Subcutaneous abdominal adipose tissue (tissue), 5 donors: ENCODE measurements at regions not wholly inside any gene's neighbourhood (a gene's known extent, or its start where the extent isn't known, plus 50 kb on each side); places are given as distances from the start of the nearest gene placed in this dataset.

Source experiments
- H3K27ac ChIP-seq: one replicate; pipeline ENCODE4 v1.7.0; 2013; ENCODE audit warnings: low read depth, mild to moderate bottlenecking, inconsistent platforms, low read length, moderate library complexity
- H3K27me3 ChIP-seq, 5 donors: one replicate each; pipeline ENCODE4 v1.7.0; 2013; ENCODE audit warnings: low read length in 5 of 5, inconsistent platforms in 1 of 5; ENCODE audit not compliant: control insufficient read depth in 5 of 5, insufficient read depth in 4 of 5
- H3K36me3 ChIP-seq, 5 donors: one replicate each; pipeline ENCODE4 v1.7.0; 2013; ENCODE audit warnings: low read length in 5 of 5; ENCODE audit not compliant: control insufficient read depth in 5 of 5, insufficient read depth in 5 of 5
- H3K4me1 ChIP-seq, 5 donors: one replicate each; pipeline ENCODE4 v1.7.0; 2013; ENCODE audit warnings: low read length in 5 of 5, mild to moderate bottlenecking in 3 of 5, moderate library complexity in 1 of 5; ENCODE audit not compliant: control insufficient read depth in 5 of 5, insufficient read depth in 5 of 5
- H3K4me3 ChIP-seq, 5 donors: one replicate each; pipeline ENCODE4 v1.7.0; 2013; ENCODE audit warnings: low read length in 5 of 5, low read depth in 1 of 5
- H3K9ac ChIP-seq, 5 donors: one replicate each; pipeline ENCODE4 v1.7.0; 2013; ENCODE audit warnings: low read length in 5 of 5, mild to moderate bottlenecking in 4 of 5, moderate library complexity in 3 of 5
- H3K9me3 ChIP-seq, 5 donors: one replicate each; pipeline ENCODE4 v1.7.0; 2013; ENCODE audit warnings: low read length in 5 of 5; ENCODE audit not compliant: control insufficient read depth in 5 of 5
- donor health status: healthy.
- donor health status: healthy.
- donor health status: healthy.
- donor health status: healthy.
- donor health status: healthy.

DNA sequence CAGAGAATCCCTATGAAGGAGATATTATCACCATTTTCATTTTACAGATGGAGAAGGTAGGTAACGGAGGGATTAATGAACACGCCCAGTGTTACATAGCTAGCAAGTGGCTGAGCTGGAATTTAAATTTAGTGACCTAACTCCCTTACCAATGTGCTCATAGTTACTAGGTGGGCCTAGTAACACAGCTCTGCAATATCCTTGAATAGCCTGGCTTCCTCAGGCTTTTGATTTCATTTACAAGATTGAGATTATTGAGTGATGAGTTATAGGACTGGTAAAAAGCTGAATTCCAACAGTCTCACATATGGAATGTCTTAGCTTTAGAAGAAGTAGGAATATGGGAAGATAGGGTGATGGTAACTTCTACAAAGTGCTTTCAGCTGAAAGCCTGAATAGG is 336.3 kb upstream of the KIF2A start:
- Histone ChIP-seq H3K9me3 (no peaks in the 10 kb centered on the region), H3K27me3 (no peaks in the 10 kb centered on the region), H3K27ac (no peak overlapping the region), H3K4me1 (no peaks in the 10 kb centered on the region), H3K9ac (no peak overlapping the region), H3K36me3 (no peaks in the 10 kb centered on the region), H3K4me3 (no peak overlapping the region)

DNA sequence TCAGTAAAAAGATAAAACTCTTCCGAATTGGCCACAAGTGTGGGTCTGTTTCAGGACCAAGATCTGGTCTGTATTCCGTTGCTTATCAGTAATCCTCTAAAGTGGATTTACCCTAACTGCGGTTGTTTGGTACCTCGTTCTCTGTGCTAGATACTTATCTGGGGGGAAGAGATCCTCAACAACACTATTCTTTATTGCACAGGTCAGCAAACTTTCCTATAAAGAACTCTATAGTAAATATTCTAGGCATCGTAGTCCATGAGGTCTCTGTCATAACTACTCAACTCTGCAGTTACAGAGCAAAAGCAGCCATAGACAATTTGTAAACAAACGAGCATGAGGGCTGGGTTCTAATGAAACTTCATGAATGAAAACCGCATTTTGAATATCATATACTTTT is 335.8 kb upstream of the KIF2A start:
- H3K4me1 ChIP-seq, result no peaks in the 10 kb centered on the region
- no peaks in the 10 kb centered on the region for H3K9me3 ChIP-seq
- H3K9ac ChIP-seq, result no peak overlapping the region
- no peaks in the 10 kb centered on the region for H3K36me3 ChIP-seq
- H3K4me3 ChIP-seq, result no peak overlapping the region
- no peaks in the 10 kb centered on the region for H3K27me3 ChIP-seq
- H3K27ac ChIP-seq, result no peak overlapping the region

DNA sequence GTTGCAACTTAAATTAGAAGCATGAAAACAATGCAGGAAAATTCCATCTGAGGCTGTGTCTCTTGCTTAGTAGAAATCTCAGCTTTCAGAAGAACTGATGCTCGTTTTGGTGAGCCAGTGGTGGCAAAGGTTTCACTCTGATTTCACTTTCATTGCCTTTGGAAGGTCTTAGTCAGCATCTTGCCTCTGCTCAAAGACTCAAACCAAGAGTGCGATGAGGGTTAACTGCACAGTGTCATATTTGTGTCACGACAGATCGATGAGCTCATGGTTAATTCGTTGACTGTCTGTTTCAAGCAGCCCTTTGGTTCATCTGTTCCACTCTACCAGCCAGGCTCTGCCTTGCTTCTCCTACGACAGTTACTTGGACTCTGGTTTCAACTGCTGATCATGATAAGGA is 331.3 kb upstream of the KIF2A start:
- H3K36me3 ChIP-seq, result no peaks in the 10 kb centered on the region
- H3K4me1 ChIP-seq, result no peaks in the 10 kb centered on the region
- no peaks in the 10 kb centered on the region for H3K9me3 ChIP-seq
- H3K27me3 ChIP-seq, result no peaks in the 10 kb centered on the region
- no peak overlapping the region for H3K9ac ChIP-seq
- H3K4me3 ChIP-seq, result no peak overlapping the region
- no peak overlapping the region for H3K27ac ChIP-seq

DNA sequence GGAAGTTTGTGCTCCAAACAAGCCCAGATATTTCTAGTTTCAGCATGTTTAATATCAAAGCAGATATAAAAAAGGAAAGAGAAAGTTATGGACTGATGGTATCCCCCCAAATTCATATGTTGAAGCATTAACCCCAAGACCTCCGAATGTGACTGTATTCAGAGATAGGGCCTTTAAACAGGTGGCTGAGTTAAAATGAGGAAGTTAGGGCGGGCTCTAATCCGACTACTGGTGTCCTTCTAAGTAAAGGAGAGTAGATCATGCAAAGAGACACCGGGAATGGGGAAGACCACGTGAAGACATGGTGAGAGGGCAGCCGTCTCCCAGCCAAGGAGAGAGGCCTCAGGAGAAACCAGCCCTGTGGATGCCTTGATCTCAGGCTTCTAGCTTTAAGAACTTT is 324.1 kb upstream of the KIF2A start:
- H3K9ac ChIP-seq, result no peak overlapping the region
- H3K27ac ChIP-seq, result no peak overlapping the region
- no peak overlapping the region for H3K4me3 ChIP-seq
- H3K4me1 ChIP-seq, result no peaks in the 10 kb centered on the region
- no peaks in the 10 kb centered on the region for H3K27me3 ChIP-seq
- H3K9me3 ChIP-seq, result peaks cover 0 to 4% (median 1%) of the 10 kb centered on the region in 5 donors
- H3K36me3 ChIP-seq, result no peaks in the 10 kb centered on the region

DNA sequence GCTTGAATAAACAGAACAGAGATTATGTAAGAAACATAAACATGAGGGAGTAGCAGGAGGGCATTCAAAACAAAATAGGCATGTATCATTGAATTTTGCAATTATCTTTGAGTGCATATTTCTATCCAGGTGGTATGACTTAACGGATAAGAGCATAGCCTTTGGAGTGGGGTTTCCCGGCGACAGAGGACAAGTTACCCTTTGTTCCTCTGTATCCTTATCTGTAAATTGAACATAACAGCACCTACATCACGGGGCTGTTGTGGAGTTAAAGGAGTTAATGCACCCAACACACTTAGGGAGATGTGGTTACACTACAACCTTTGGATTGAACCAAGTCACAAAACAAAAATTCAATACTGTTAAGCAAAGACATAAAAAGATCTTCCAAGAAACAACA is 314.6 kb upstream of the KIF2A start:
- Histone ChIP-seq H3K4me1 (peaks cover 0 to 9% (median 0%) of the 10 kb centered on the region in 5 donors), H3K4me3 (no peak overlapping the region), H3K27ac (no peak overlapping the region), H3K27me3 (no peaks in the 10 kb centered on the region), H3K36me3 (no peaks in the 10 kb centered on the region), H3K9ac (no peak overlapping the region), H3K9me3 (peaks cover 0 to 9% (median 3%) of the 10 kb centered on the region in 5 donors)

DNA sequence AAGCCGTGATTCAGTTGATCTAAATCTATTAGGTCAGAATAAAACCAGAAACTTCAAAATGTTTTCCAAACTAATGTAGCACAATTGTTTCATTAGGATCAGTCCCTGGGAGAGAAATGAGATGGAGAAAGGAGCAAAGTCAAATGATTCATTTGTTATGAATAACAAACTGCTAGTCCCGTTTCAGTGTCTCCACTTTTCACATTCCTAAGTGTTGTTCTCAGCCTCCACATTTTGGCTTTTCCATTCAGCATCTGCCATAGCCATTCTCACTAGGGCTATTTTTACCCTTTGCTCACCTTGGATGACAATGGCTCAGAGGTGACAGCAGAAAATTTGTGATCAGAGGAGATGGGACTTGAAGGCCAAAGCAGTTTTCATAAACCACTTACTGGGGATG is 314.1 kb upstream of the KIF2A start:
- Histone ChIP-seq H3K27me3 (no peaks in the 10 kb centered on the region), H3K9ac (no peak overlapping the region), H3K27ac (no peak overlapping the region), H3K4me3 (no peak overlapping the region), H3K4me1 (peaks cover 0 to 9% (median 0%) of the 10 kb centered on the region in 5 donors), H3K9me3 (peaks cover 0 to 6% (median 2%) of the 10 kb centered on the region in 5 donors), H3K36me3 (no peaks in the 10 kb centered on the region)

DNA sequence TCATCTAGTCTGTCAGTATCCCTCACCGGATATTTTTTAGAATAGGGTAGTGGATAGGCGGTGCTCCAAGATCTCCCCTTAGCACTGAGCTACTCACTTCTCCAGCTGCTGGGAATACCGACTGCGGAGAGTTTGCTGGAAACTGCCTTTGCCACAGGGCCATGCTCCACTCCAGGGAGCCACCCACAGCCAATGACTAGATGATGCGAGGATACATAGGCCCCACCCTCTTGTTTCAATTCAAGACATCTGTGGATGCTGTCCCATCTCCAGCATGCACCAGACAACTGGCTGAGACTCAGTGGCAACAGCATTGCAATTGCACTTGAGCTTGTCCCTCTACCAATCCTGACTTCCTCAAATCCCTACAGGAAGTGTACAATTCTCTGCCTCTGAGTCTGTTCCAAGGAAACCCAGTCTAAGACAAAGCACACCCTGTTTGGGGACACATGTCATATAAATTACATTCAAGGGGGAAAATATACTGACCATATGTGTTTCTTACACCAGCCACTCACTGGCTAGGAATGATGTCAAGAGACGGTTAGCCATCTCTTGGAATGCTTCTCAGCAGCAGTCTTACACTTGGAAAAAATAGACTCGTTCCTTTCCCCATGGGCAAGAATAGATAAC is 312.6 kb upstream of the KIF2A start:
- Histone ChIP-seq H3K27ac (no peak overlapping the region), H3K4me3 (no peak overlapping the region), H3K9me3 (no peaks in the 10 kb centered on the region), H3K9ac (no peak overlapping the region), H3K4me1 (peaks cover 0 to 9% (median 0%) of the 10 kb centered on the region in 5 donors), H3K27me3 (no peaks in the 10 kb centered on the region), H3K36me3 (no peaks in the 10 kb centered on the region)

DNA sequence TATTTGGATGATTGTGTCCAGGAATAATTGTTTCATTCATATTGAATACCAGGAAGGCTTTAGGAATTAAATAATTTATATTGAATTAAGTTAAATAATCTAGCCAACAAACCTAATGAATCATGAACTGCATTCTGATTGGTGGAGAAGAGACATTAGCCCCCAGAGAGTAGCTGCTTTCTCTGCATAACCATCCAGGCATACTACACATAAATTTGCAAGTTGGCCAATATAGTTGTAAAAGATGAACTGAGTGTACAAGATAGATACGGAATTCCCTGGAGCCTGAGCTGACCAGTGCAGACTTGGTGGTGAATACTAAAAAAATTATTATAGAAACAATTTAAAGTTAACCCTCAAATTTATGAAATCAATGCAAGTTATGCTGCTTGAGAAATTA is 311.8 kb upstream of the KIF2A start:
- H3K27ac ChIP-seq, result no peak overlapping the region
- no peaks in the 10 kb centered on the region for H3K9me3 ChIP-seq
- peaks cover 0 to 9% (median 0%) of the 10 kb centered on the region in 5 donors for H3K4me1 ChIP-seq
- no peaks in the 10 kb centered on the region for H3K36me3 ChIP-seq
- no peak overlapping the region for H3K4me3 ChIP-seq
- H3K27me3 ChIP-seq, result no peaks in the 10 kb centered on the region
- no peak overlapping the region for H3K9ac ChIP-seq

DNA sequence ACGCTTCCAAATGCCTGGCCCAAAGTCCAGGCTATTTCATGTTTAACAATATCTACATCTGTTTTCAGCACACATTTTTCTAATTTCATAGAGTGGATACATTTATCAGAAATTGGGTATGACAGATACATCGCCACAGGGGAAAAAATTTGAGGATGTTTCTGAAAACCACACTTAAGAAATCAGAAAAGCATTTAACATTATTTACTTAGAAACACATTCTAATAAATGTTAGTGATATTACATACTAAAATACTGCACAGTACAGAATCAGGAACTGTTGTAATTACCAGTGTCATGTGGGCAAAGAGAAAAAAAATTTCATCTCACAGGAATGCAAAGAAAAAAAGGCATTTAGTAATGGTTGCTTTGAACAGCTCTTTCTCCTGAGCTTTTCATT is 310.5 kb upstream of the KIF2A start:
- H3K9ac ChIP-seq, result no peak overlapping the region
- no peaks in the 10 kb centered on the region for H3K36me3 ChIP-seq
- no peak overlapping the region for H3K27ac ChIP-seq
- peaks cover 0 to 9% (median 0%) of the 10 kb centered on the region in 5 donors for H3K4me1 ChIP-seq
- no peak overlapping the region for H3K4me3 ChIP-seq
- H3K9me3 ChIP-seq, result no peaks in the 10 kb centered on the region
- H3K27me3 ChIP-seq, result no peaks in the 10 kb centered on the region

DNA sequence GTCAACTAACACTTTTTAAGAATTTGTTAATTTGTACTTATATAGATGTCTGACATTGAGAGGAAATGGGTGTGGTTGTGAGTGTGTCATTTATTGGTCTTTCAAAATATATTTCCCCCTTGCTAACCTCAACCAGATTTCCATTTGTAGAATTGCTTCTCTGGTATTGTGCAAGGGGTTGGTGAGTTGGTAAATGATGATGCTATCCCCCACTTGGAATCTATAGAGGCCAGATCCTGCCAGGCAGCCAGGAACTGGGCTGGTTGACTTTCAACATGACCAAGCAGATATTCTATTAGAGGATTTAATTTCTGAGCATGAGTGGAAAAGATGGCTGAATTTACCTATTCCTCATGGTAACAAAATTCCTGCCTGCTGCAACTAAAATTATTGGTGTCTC is 306.6 kb upstream of the KIF2A start:
- H3K27ac ChIP-seq, result no peak overlapping the region
- no peaks in the 10 kb centered on the region for H3K9me3 ChIP-seq
- H3K36me3 ChIP-seq, result no peaks in the 10 kb centered on the region
- no peaks in the 10 kb centered on the region for H3K27me3 ChIP-seq
- H3K4me1 ChIP-seq, result peaks cover 0 to 3% (median 0%) of the 10 kb centered on the region in 5 donors
- H3K9ac ChIP-seq, result no peak overlapping the region
- no peak overlapping the region for H3K4me3 ChIP-seq
